ENCODE measurements at regions not wholly inside any gene's neighbourhood (a gene's known extent, or its start where the extent isn't known, plus 50 kb on each side); places are given as distances from the start of the nearest gene placed in this dataset.

- DNase-seq (ENCODE audit: low spot score) = no peak
- TF ChIP-seq CTCF (IDR thresholded peaks at IDR 0.05; ENCODE audit: extremely low read depth, insufficient read depth, missing control alignments) = no peak
- in situ Hi-C loops (cut with MboI; ENCODE audit: low pct_unique_long_range_greater_than_20kb, low sequenced_read_pairs, unreplicated experiment) = no loop called here
Observed at GRCh38 chr18:77944533-77944932, 694.9 kb downstream of the GALR1 start.

- no peak for DNase-seq (ENCODE audit: low spot score)
- TF ChIP-seq CTCF (IDR thresholded peaks at IDR 0.05; ENCODE audit: extremely low read depth, insufficient read depth, missing control alignments) = no peak
- in situ Hi-C loops (cut with MboI; ENCODE audit: low pct_unique_long_range_greater_than_20kb, low sequenced_read_pairs, unreplicated experiment) = no loop called here
Observed at GRCh38 chr18:77948567-77948966, 698.9 kb downstream of the GALR1 start.

- in situ Hi-C loops (cut with MboI; ENCODE audit: low pct_unique_long_range_greater_than_20kb, low sequenced_read_pairs, unreplicated experiment) = no loop called here
- no peak for DNase-seq (ENCODE audit: low spot score)
- no peak for TF ChIP-seq CTCF (IDR thresholded peaks at IDR 0.05; ENCODE audit: extremely low read depth, insufficient read depth, missing control alignments)
Observed at GRCh38 chr18:77949355-77949973, 699.8 kb downstream of the GALR1 start.

GRCh38 chr18:77959248-77959647 lies 709.6 kb downstream of the GALR1 start:
- in situ Hi-C loops (cut with MboI; ENCODE audit: low pct_unique_long_range_greater_than_20kb, low sequenced_read_pairs, unreplicated experiment) = no loop called here
- DNase-seq (ENCODE audit: low spot score) = no peak
- no peak for TF ChIP-seq CTCF (IDR thresholded peaks at IDR 0.05; ENCODE audit: extremely low read depth, insufficient read depth, missing control alignments)

GRCh38 chr18:77960791-77961410 lies 711.3 kb downstream of the GALR1 start:
- no peak for TF ChIP-seq CTCF (IDR thresholded peaks at IDR 0.05; ENCODE audit: extremely low read depth, insufficient read depth, missing control alignments)
- in situ Hi-C loops (cut with MboI; ENCODE audit: low pct_unique_long_range_greater_than_20kb, low sequenced_read_pairs, unreplicated experiment) = no loop called here

GRCh38 chr18:77967071-77967470 lies 717.4 kb downstream of the GALR1 start:
- no peak for TF ChIP-seq CTCF (IDR thresholded peaks at IDR 0.05; ENCODE audit: extremely low read depth, insufficient read depth, missing control alignments)
- no peak for DNase-seq (ENCODE audit: low spot score)
- in situ Hi-C loops (cut with MboI; ENCODE audit: low pct_unique_long_range_greater_than_20kb, low sequenced_read_pairs, unreplicated experiment) = no loop called here

More at GRCh38 chr18:77960791-77961410, 711.3 kb downstream of the GALR1 start:
- no peak for DNase-seq (ENCODE audit: low spot score)
